HL-60 (cell line): ENCODE measurements at regions not wholly inside any gene's neighbourhood (a gene's known extent, or its start where the extent isn't known, plus 50 kb on each side); places are given as distances from the start of the nearest gene placed in this dataset.

Experiments
- DNase-seq, 2 experiments: peaks; one replicate each; pipeline ENCODE4 v3.0.0-alpha.2; 2010 to 2020; ENCODE audit warnings: low read depth in 1 of 2, low spot score in 1 of 2
- H3K27ac ChIP-seq: fragments of 250-450 bp; sonication (Bioruptor Pico); replicated peaks from 2 replicates; pipeline ENCODE4 v1.5.1; 2020; ENCODE audit warnings: mild to moderate bottlenecking, moderate library complexity
- H3K27me3 ChIP-seq: fragments of 250-450 bp; sonication (Bioruptor Pico); 2 replicates; pipeline ENCODE4 v1.5.1; 2021; ENCODE audit warnings: mild to moderate bottlenecking, moderate library complexity; ENCODE audit not compliant: insufficient read depth, poor library complexity, severe bottlenecking
- H3K4me3 ChIP-seq: replicated peaks from 2 replicates; pipeline ENCODE4 v1.5.1; 2011; ENCODE audit warnings: mild to moderate bottlenecking, control low read depth, low read length; ENCODE audit not compliant: insufficient read depth
- CTCF ChIP-seq: IDR thresholded peaks from one replicate; pipeline ENCODE4 v1.5.1; 2011; ENCODE audit warnings: low read length, control low read depth, inconsistent platforms; ENCODE audit not compliant: insufficient read depth
- GABPA ChIP-seq: IDR thresholded peaks from 2 replicates; pipeline ENCODE4 v1.6.1; 2012; ENCODE audit warnings: low read depth
- POLR2AphosphoS5 ChIP-seq: IDR thresholded peaks from 2 replicates; pipeline ENCODE4 v1.6.1; 2012; ENCODE audit warnings: low read depth
- REST ChIP-seq: IDR thresholded peaks from 2 replicates; pipeline ENCODE4 v1.6.1; 2012; ENCODE audit warnings: low read depth; ENCODE audit not compliant: insufficient replicate concordance
- SPI1 ChIP-seq: IDR thresholded peaks from 2 replicates; pipeline ENCODE4 v1.6.1; 2012; ENCODE audit warnings: low read depth, mild to moderate bottlenecking, borderline replicate concordance

GRCh38 chr15:38690216-38690615 is 125.6 kb upstream of the RASGRP1 start:
- Histone ChIP-seq H3K27me3 (no peaks in the 10 kb centered on the region), H3K4me3 (no peak overlapping the region), H3K27ac (no peak overlapping the region)
- DNase-seq = no peak
- no peak for TF ChIP-seq POLR2AphosphoS5
- TF ChIP-seq SPI1 = no peak

- no peak for TF ChIP-seq GABPA
- no peak for TF ChIP-seq REST
- no peak for TF ChIP-seq SPI1
- no peak for TF ChIP-seq POLR2AphosphoS5
- TF ChIP-seq CTCF = peak; percentile 68
- H3K27ac ChIP-seq = no peak overlapping the region
- H3K4me3 ChIP-seq = no peak overlapping the region
- DNase-seq = peak; percentile 17 to 62
- H3K27me3 ChIP-seq = no peaks in the 10 kb centered on the region
These were observed 126.2 kb upstream of the RASGRP1 start for GRCh38 chr15:38690719-38691332.

GRCh38 chr15:38691377-38691776 is 126.8 kb upstream of the RASGRP1 start:
- H3K27ac ChIP-seq = no peak overlapping the region
- TF ChIP-seq GABPA (no peak), CTCF (no peak)
- H3K27me3 ChIP-seq = no peaks in the 10 kb centered on the region
- no peak for DNase-seq
- H3K4me3 ChIP-seq = no peak overlapping the region

- Histone ChIP-seq H3K4me3 (no peak overlapping the region), H3K27me3 (no peaks in the 10 kb centered on the region), H3K27ac (no peak overlapping the region)
- DNase-seq = no peak
- TF ChIP-seq REST (no peak), GABPA (no peak), SPI1 (no peak)
These were observed 127.6 kb upstream of the RASGRP1 start for GRCh38 chr15:38691965-38692788.

GRCh38 chr15:38692789-38693062 is 128.1 kb upstream of the RASGRP1 start:
- no peaks in the 10 kb centered on the region for H3K27me3 ChIP-seq
- H3K4me3 ChIP-seq = no peak overlapping the region
- DNase-seq = no peak
- TF ChIP-seq GABPA (no peak), SPI1 (no peak), POLR2AphosphoS5 (no peak), REST (no peak), CTCF (no peak)
- no peak overlapping the region for H3K27ac ChIP-seq
